IPS-20b (cell line): ENCODE measurements at regions not wholly inside any gene's neighbourhood (a gene's known extent, or its start where the extent isn't known, plus 50 kb on each side); places are given as distances from the start of the nearest gene placed in this dataset.
"Not testable (repeated sequence)": the region's sequence is repeated elsewhere in the genome, so short reads cannot be mapped to it uniquely, and the experiment has no call there.

Experiments used
- H3K27ac ChIP-seq: one replicate; pipeline ENCODE4 v1.5.1; 2013; ENCODE audit warnings: low read length
- H3K27me3 ChIP-seq: 2 replicates; pipeline ENCODE4 v1.6.1; 2013; ENCODE audit warnings: mild to moderate bottlenecking, low read length, inconsistent platforms; ENCODE audit not compliant: insufficient read depth
- H3K36me3 ChIP-seq: 2 replicates; pipeline ENCODE4 v1.6.1; 2013; ENCODE audit warnings: low read depth, mild to moderate bottlenecking, inconsistent platforms, low read length, moderate library complexity; ENCODE audit not compliant: insufficient read depth
- H3K4me1 ChIP-seq: 2 replicates; pipeline ENCODE4 v1.6.1; 2013; ENCODE audit warnings: mild to moderate bottlenecking, control low read depth, inconsistent platforms, low read length, moderate library complexity; ENCODE audit not compliant: insufficient read depth
- H3K4me3 ChIP-seq: 2 replicates; pipeline ENCODE4 v1.5.1; 2013; ENCODE audit warnings: mild to moderate bottlenecking, low read length, inconsistent platforms
- H3K9ac ChIP-seq: 2 replicates; pipeline ENCODE4 v1.6.1; 2013; ENCODE audit warnings: low read depth, mild to moderate bottlenecking, inconsistent platforms, low read length, moderate library complexity
- H3K9me3 ChIP-seq: 2 replicates; pipeline ENCODE4 v1.6.1; 2013; ENCODE audit warnings: mild to moderate bottlenecking, low read depth, low read length, inconsistent platforms; ENCODE audit not compliant: insufficient read depth

DNA sequence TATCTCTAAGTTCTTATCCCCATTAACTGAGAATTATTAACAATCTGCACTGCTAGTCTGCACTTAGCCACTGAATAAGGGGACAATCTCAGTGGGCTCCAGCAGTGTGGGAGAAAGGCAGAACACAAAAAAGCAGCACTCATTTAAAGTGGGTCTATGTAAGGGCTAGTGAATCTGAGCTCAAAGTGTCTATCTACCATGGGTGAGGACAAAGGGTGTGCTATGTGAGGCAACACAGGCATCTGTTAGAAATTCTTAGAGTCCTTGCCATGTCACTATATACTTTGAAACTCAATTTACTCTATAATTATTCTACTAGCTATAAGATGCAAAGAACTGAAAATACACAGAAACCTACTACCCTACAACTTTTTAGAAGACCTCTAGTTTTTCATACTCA, 135.8 kb upstream of the TMEM168 start:
- H3K4me3 ChIP-seq, result no peak overlapping the region
- H3K27me3 ChIP-seq, result no peaks in the 10 kb centered on the region
- H3K4me1 ChIP-seq, result peaks cover 6% of the 10 kb centered on the region; the same call in 1 of the 2 replicates
- H3K36me3 ChIP-seq, result no peaks in the 10 kb centered on the region
- H3K27ac ChIP-seq, result no peak overlapping the region
- no peak overlapping the region for H3K9ac ChIP-seq
- no peaks in the 10 kb centered on the region for H3K9me3 ChIP-seq

DNA sequence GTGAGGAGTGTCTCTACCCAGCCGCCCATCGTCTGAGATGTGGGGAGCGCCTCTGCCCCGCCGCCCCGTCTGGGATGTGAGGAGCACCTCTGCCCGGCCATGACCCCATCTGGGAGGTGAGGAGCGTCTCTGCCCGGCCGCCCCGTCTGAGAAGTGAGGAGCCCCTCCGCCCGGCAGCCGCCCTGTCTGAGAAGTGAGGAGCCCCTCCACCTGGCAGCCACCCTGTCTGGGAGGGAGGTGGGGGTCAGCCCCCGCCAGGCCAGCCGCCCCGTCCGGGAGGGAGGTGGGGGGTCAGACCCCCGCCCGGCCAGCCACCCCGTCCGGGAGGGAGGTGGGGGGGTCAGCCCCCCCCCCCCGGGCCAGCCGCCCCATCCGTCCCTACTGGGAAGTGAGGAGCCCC, 132.4 kb upstream of the TMEM168 start:
- H3K4me3 ChIP-seq, H3K4me1 ChIP-seq, H3K9ac ChIP-seq, H3K36me3 ChIP-seq, H3K9me3 ChIP-seq, H3K27ac ChIP-seq, H3K27me3 ChIP-seq: not testable (repeated sequence)

DNA sequence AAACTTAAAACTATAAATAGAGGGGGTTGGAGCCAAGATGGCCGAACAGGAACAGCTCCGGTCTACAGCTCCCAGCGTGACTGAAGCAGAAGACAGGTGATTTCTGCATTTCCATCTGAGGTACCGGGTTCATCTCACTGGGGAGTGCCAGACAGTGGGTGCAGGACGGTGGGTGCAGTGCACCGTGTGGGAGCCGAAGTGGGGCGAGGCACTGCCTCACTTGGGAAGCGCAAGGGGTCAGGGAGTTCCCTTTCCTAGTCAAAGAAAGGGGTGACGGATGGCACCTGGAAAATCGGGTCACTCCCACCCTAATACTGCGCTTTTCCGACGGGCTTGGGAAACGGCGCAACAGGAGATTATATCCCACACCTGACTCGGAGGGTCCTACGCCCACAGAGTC, 126.2 kb upstream of the TMEM168 start:
- H3K9ac ChIP-seq, H3K4me3 ChIP-seq, H3K4me1 ChIP-seq, H3K36me3 ChIP-seq, H3K27me3 ChIP-seq, H3K27ac ChIP-seq, H3K9me3 ChIP-seq: not testable (repeated sequence)

DNA sequence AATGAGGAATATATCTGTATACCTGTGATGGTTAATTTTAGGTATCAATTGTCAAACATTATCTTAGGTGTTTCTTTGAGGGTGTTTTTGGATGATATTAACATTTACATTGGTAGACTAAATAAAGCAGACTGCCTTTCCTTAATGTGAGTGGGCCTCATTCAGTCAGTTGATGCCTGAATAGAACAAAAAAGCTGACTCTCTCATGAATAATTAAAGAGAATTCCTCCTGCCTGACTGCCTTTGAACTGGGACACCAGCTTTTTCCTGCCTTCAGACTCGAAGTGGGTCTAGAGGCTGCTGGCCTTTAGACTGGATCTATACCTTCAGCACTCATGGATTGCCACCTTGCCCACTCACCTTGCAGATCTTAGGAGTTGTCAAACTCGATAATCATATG, 117.9 kb upstream of the TMEM168 start:
- no peaks in the 10 kb centered on the region for H3K9me3 ChIP-seq
- H3K27me3 ChIP-seq, result no peaks in the 10 kb centered on the region
- H3K4me1 ChIP-seq, result peaks cover 6% of the 10 kb centered on the region; the same call in 1 of the 2 replicates
- no peak overlapping the region for H3K4me3 ChIP-seq
- peaks cover 7% of the 10 kb centered on the region; the same call in 1 of the 2 replicates for H3K36me3 ChIP-seq
- no peak overlapping the region for H3K27ac ChIP-seq
- H3K9ac ChIP-seq, result no peak overlapping the region

DNA sequence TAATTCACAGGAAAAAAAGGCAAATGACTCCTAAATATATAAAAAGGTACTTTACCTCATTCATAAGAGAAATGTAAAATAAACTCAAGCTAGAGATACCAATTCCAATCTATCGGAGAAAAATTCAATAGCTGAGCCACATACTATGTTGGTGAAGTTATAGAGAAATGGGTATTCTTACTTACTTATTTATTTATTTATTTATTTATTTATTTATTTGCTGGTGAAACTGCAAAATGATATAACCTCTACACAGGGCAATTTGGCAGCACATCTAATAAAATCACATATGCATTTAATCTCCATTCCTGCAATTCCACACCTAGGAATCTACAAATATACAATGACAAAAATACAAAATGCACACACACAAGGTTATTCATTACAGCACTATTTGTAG, 117.5 kb upstream of the TMEM168 start:
- no peak overlapping the region for H3K4me3 ChIP-seq
- H3K9ac ChIP-seq, result no peak overlapping the region
- H3K4me1 ChIP-seq, result peaks cover 6% of the 10 kb centered on the region; the same call in 1 of the 2 replicates
- H3K9me3 ChIP-seq, result no peaks in the 10 kb centered on the region
- H3K36me3 ChIP-seq, result peaks cover 7% of the 10 kb centered on the region; the same call in 1 of the 2 replicates
- no peaks in the 10 kb centered on the region for H3K27me3 ChIP-seq
- H3K27ac ChIP-seq, result no peak overlapping the region

DNA sequence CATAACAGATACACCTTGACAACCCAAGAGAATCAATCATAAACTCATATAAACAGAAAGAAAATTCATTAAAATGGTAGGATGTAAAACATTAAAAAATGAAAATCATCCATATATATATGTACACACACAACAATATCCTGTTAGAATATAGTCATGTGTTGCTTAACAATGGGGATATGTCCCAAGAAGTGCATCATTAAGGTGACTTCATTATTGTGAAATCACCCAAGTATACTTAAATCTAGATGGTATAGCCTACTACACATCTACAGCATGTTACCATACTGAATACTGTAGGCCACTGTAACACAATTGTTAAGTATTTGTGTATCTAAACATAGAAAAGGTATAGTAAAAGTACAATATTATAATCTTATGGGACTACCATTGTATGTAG, 115.8 kb upstream of the TMEM168 start:
- peaks cover 3% of the 10 kb centered on the region; the same call in 1 of the 2 replicates for H3K36me3 ChIP-seq
- H3K4me1 ChIP-seq, result peaks cover 6% of the 10 kb centered on the region; the same call in 1 of the 2 replicates
- H3K4me3 ChIP-seq, result no peak overlapping the region
- H3K27ac ChIP-seq, result no peak overlapping the region
- no peak overlapping the region for H3K9ac ChIP-seq
- H3K9me3 ChIP-seq, result peaks cover 8% of the 10 kb centered on the region; the same call in 1 of the 2 replicates
- no peaks in the 10 kb centered on the region for H3K27me3 ChIP-seq

DNA sequence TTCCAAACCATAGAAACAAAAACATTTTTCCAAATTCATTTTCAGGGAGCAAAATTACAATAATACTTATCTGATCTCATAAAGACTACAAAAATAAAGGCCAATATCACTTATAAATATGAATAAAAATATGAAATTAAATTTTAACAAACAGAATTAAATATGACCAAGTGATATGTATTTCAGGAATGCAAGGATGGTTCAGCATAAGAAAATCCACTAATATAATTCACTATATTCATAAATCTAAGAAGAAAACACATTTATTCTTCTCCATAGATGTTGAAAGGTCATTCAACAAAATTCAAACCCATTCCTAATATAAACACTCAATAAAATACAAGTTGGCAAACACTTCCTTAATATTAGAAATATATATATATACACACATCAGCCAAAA, 115.2 kb upstream of the TMEM168 start:
- no peak overlapping the region for H3K9ac ChIP-seq
- H3K4me3 ChIP-seq, result no peak overlapping the region
- H3K4me1 ChIP-seq, result peaks cover 6% of the 10 kb centered on the region; the same call in 1 of the 2 replicates
- H3K9me3 ChIP-seq, result peaks cover 10% of the 10 kb centered on the region; the same call in 1 of the 2 replicates
- H3K27me3 ChIP-seq, result no peaks in the 10 kb centered on the region
- H3K36me3 ChIP-seq, result no peaks in the 10 kb centered on the region
- H3K27ac ChIP-seq, result no peak overlapping the region

DNA sequence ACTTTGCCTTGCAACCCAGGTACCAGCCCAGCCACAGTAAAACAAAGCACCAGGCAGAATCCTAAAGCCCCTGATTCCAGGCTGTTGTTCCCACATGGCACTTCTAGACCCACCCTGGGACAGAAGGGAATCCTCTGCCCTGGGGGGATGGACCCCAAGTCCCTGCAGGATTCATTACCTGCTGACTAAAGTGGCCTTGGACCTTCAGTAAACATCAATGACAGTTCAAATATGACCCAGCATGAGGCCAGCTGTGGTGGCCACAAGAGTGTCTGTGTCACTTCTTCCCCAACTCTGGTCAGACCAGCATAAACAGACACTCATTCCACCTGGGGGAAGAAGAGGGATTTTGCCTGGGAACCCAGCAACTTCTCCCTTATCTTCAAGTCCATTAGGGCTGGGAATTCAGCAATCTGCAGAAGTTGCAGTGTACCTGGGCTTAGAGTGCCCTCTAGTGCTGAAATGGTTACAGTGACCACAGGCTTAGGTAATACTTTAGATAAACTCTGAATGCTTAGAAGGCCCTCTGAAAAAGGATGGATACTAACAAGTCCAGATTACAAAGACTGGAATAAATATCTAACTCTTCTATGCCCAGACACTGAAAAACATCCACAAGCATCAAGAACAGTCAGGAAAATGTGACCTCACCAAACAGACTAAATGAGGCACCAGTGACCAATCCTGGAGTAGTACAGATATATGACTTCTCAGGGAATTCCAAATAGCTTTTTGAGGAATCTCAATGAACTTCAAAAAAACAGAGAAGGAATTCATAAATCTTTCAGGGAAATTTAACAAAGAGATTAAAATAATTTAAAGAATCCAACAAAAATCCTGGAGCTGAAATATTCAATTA, 108.5 kb upstream of the TMEM168 start:
- Histone ChIP-seq H3K9me3 (peaks cover 10% of the 10 kb centered on the region; the same call in 1 of the 2 replicates), H3K27ac (no peak overlapping the region), H3K4me3 (no peak overlapping the region), H3K27me3 (no peaks in the 10 kb centered on the region), H3K36me3 (no peaks in the 10 kb centered on the region; the same call in 1 of the 2 replicates), H3K4me1 (no peaks in the 10 kb centered on the region), H3K9ac (no peak overlapping the region)

DNA sequence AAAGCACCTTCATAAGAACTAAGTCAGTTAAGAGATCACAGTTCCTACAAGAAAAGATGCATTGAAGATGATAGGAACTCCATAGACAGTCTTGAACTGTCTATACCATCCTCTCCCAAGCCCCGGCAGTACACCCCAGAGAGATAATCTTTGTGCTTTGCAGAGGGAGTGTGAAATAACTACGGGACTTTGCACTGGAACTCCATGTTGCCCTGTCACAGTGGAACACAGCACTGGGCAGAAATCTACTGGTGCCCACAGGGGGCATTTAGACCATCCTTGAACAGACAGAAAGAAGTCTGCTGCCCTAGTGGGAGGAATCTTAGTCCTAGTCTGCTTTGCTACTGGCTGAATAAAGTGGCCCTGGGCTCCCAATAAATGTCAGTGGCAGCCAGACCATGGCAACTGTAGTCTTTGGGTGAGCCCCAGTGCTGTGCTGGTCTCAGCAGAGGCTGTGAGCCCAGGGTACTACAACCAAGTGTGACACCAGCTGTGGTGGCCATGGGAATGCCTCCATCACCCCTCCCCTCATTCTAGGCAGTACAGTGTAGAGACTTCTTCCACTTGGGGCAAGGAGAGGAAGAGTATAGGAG, 107.7 kb upstream of the TMEM168 start:
- no peak overlapping the region for H3K4me3 ChIP-seq
- no peak overlapping the region for H3K9ac ChIP-seq
- H3K4me1 ChIP-seq, result no peaks in the 10 kb centered on the region
- H3K36me3 ChIP-seq, result peaks cover 3% of the 10 kb centered on the region; the same call in 1 of the 2 replicates
- peaks cover 10% of the 10 kb centered on the region; the same call in 1 of the 2 replicates for H3K9me3 ChIP-seq
- no peaks in the 10 kb centered on the region for H3K27me3 ChIP-seq
- no peak overlapping the region for H3K27ac ChIP-seq

DNA sequence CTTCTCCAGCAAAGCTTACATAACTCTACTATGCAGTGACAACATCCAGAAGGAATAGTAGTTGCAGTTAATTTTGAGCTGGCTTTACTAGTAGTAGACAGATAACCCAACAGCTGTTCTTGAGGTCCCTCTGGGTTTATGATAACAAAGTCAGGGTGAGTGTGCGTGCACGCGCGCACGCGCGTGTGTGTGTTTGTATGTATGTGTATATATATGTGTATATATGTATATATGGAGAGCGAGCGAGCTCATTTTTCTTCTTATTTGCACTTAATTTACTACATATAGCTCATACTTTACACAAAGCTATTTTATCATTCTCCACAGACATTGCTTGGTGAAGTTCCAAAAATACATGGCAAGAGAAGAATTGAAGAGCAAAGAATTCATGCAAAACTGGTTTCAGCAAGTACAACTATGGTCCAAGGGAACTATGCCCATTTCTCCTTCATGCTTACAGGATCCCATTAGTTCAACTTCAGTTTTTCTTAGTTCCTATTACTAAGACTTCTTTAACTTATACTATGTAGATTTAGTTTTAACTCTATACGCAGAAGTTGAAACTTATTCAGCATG, 105.9 kb upstream of the TMEM168 start:
- H3K4me1 ChIP-seq, result no peaks in the 10 kb centered on the region
- no peak overlapping the region for H3K9ac ChIP-seq
- H3K4me3 ChIP-seq, result no peak overlapping the region
- H3K27me3 ChIP-seq, result no peaks in the 10 kb centered on the region
- H3K36me3 ChIP-seq, result peaks cover 3% of the 10 kb centered on the region; the same call in 1 of the 2 replicates
- peaks cover 4% of the 10 kb centered on the region; the same call in 1 of the 2 replicates for H3K9me3 ChIP-seq
- no peak overlapping the region for H3K27ac ChIP-seq

DNA sequence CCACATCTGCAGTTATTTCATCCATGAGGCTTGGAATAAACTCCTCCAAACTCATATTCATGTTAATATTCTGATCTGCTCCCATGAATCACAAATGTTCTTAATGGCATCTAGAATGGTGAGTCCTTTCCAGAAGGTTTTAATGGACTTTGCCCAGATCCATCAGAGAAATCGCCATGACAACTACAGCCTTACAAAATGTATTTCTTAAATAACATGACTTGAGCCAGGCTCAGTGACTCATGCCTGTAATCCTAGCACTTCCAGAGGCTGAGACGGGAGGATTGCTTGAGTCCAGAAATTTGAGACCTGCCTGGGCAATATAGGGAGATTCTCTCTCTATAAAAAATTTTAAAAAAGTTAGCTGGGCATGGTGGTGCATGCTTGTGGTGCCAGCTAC, 102.1 kb upstream of the TMEM168 start:
- Histone ChIP-seq H3K36me3 (peaks cover 3% of the 10 kb centered on the region; the same call in 1 of the 2 replicates), H3K27ac (no peak overlapping the region), H3K4me1 (no peaks in the 10 kb centered on the region; the same call in 1 of the 2 replicates), H3K9me3 (no peaks in the 10 kb centered on the region), H3K9ac (no peak overlapping the region), H3K27me3 (no peaks in the 10 kb centered on the region), H3K4me3 (no peak overlapping the region)
